Gastroesophageal sphincter (tissue), 3 donors: ENCODE measurements at regions not wholly inside any gene's neighbourhood (a gene's known extent, or its start where the extent isn't known, plus 50 kb on each side); places are given as distances from the start of the nearest gene placed in this dataset.

Experiments
- CTCF ChIP-seq, 4 experiments: fragments of 200-600 bp in 2 of 4; fragments of 450-650 bp in 2 of 4; sonication (generic) in 1 of 4; IDR thresholded peaks; one replicate each; pipeline ENCODE4 v1.5.1; 2017 to 2019; ENCODE audit warnings: antibody characterized with exemption in 4 of 4, mild to moderate bottlenecking in 2 of 4, moderate library complexity in 2 of 4
- POLR2A ChIP-seq, 2 donors: fragments of 450-650 bp; IDR thresholded peaks; one replicate each; pipeline ENCODE4 v1.6.1; 2017; ENCODE audit warnings: antibody characterized with exemption in 2 of 2, mild to moderate bottlenecking in 2 of 2, moderate library complexity in 1 of 2

GRCh38 chr4:81876106-81876505 is 404.4 kb upstream of the RASGEF1B start:
- TF ChIP-seq POLR2A (IDR thresholded peaks at IDR 0.05) = no peak
- TF ChIP-seq CTCF (IDR thresholded peaks at IDR 0.05) = no peak
